Smooth muscle cell (in vitro differentiated cells): ENCODE measurements at regions not wholly inside any gene's neighbourhood (a gene's known extent, or its start where the extent isn't known, plus 50 kb on each side); places are given as distances from the start of the nearest gene placed in this dataset.

Experiments used
- DNase-seq: peaks from one replicate; lab custom pipeline; 2025; ENCODE audit not compliant: unreplicated experiment; lab: John Stamatoyannopoulos, UW
- H2AFZ ChIP-seq: fragments of 200-600 bp; sonication (generic); 2 replicates; pipeline ENCODE4 v1.6.0; 2016; ENCODE audit warnings: antibody characterized with exemption, low read depth, mild to moderate bottlenecking
- H3F3A ChIP-seq: fragments of 200-600 bp; sonication (generic); 2 replicates; pipeline ENCODE4 v1.6.0; 2017; ENCODE audit warnings: antibody characterized with exemption, low read depth
- H3K27ac ChIP-seq: fragments of 200-600 bp; sonication (generic); 2 replicates; pipeline ENCODE4 v1.5.1; 2016; ENCODE audit warnings: low read depth, mild to moderate bottlenecking
- H3K27me3 ChIP-seq: fragments of 200-600 bp; sonication (generic); 2 replicates; pipeline ENCODE4 v1.6.1; 2016; ENCODE audit warnings: low read depth, mild to moderate bottlenecking
- H3K36me3 ChIP-seq: fragments of 200-600 bp; sonication (generic); 2 replicates; pipeline ENCODE4 v1.5.1; 2016; ENCODE audit warnings: low read depth
- H3K4me1 ChIP-seq: fragments of 200-600 bp; sonication (generic); 2 replicates; pipeline ENCODE4 v1.5.1; 2016; ENCODE audit warnings: low read depth
- H3K4me2 ChIP-seq: fragments of 200-600 bp; sonication (generic); 2 replicates; pipeline ENCODE4 v1.6.0; 2016; ENCODE audit warnings: mild to moderate bottlenecking
- H3K4me3 ChIP-seq: fragments of 200-600 bp; sonication (generic); 2 replicates; pipeline ENCODE4 v1.5.1; 2016; ENCODE audit warnings: mild to moderate bottlenecking
- H3K79me2 ChIP-seq: fragments of 200-600 bp; sonication (generic); 2 replicates; pipeline ENCODE4 v1.6.0; 2016; ENCODE audit warnings: low read depth, mild to moderate bottlenecking
- H3K9ac ChIP-seq: fragments of 200-600 bp; sonication (generic); 2 replicates; pipeline ENCODE4 v1.6.0; 2016; ENCODE audit warnings: low read depth
- H3K9me3 ChIP-seq: fragments of 200-600 bp; sonication (generic); replicated peaks from 2 replicates; pipeline ENCODE4 v1.5.1; 2016; ENCODE audit warnings: low read depth
- H4K20me1 ChIP-seq: fragments of 200-600 bp; sonication (generic); 2 replicates; pipeline ENCODE4 v1.6.0; 2016; ENCODE audit warnings: low read depth
- CTCF ChIP-seq: fragments of 200-600 bp; sonication (generic); IDR thresholded peaks from 2 replicates; pipeline ENCODE4 v1.5.1; 2017; ENCODE audit warnings: borderline replicate concordance, mild to moderate bottlenecking, antibody characterized with exemption; ENCODE audit not compliant: insufficient read depth, poor library complexity, severe bottlenecking
- WGBS: methylation state at CpG from one replicate; pipeline ENCODE4 v1.1.7; 2016; ENCODE audit warnings: low lambda C conversion rate; 5-methylcytosine and 5-hydroxymethylcytosine counted together

GRCh38 chr1:234833118-234833517 lies 223.1 kb upstream of the IRF2BP2 start:
- Histone ChIP-seq H3K79me2 (no peaks in the 10 kb centered on the region), H3K9me3 (no peaks in the 10 kb centered on the region), H3K4me2 (no peak overlapping the region), H3K27me3 (no peaks in the 10 kb centered on the region), H2AFZ (no peak overlapping the region), H4K20me1 (no peaks in the 10 kb centered on the region), H3K4me1 (no peaks in the 10 kb centered on the region), H3K4me3 (no peak overlapping the region), H3K36me3 (no peaks in the 10 kb centered on the region), H3F3A (no peaks in the 10 kb centered on the region), H3K27ac (no peak overlapping the region), H3K9ac (no peak overlapping the region)
- TF ChIP-seq CTCF: no peak
- WGBS: 94% methylated on average over 4 of the region's 4 CpGs
- DNase-seq: no peak

- Histone ChIP-seq H3K4me3 (no peak overlapping the region), H3K4me1 (no peaks in the 10 kb centered on the region), H3K9ac (no peak overlapping the region), H3K27ac (no peak overlapping the region), H3K36me3 (no peaks in the 10 kb centered on the region), H3K79me2 (no peaks in the 10 kb centered on the region), H3K27me3 (no peaks in the 10 kb centered on the region), H3K4me2 (no peak overlapping the region), H2AFZ (no peak overlapping the region), H4K20me1 (no peaks in the 10 kb centered on the region), H3K9me3 (no peaks in the 10 kb centered on the region), H3F3A (no peaks in the 10 kb centered on the region)
- WGBS: 91% methylated on average over 7 of the region's 7 CpGs
- TF ChIP-seq CTCF: no peak
- DNase-seq: no peak
Measured at GRCh38 chr1:234827656-234828055, 217.7 kb upstream of the IRF2BP2 start.

- H3K27me3 ChIP-seq: no peaks in the 10 kb centered on the region
- H3K4me3 ChIP-seq: no peak overlapping the region
- no peaks in the 10 kb centered on the region for H3K4me1 ChIP-seq
- no peak overlapping the region for H3K27ac ChIP-seq
- H3K9ac ChIP-seq: no peak overlapping the region
- no peak for DNase-seq
- no peak overlapping the region for H2AFZ ChIP-seq
- WGBS: 88% methylated on average over 1 of the region's 1 CpG
- no peaks in the 10 kb centered on the region for H4K20me1 ChIP-seq
- H3K36me3 ChIP-seq: no peaks in the 10 kb centered on the region
- no peak for TF ChIP-seq CTCF
- no peaks in the 10 kb centered on the region for H3K79me2 ChIP-seq
- no peak overlapping the region for H3K4me2 ChIP-seq
- H3K9me3 ChIP-seq: no peaks in the 10 kb centered on the region
- H3F3A ChIP-seq: no peaks in the 10 kb centered on the region
Measured at GRCh38 chr1:234827181-234827580, 217.2 kb upstream of the IRF2BP2 start.

GRCh38 chr1:234826352-234826751 lies 216.4 kb upstream of the IRF2BP2 start:
- Histone ChIP-seq H2AFZ (no peak overlapping the region), H3K36me3 (no peaks in the 10 kb centered on the region), H4K20me1 (no peaks in the 10 kb centered on the region), H3K27ac (no peak overlapping the region), H3K4me2 (no peak overlapping the region), H3K79me2 (no peaks in the 10 kb centered on the region), H3K9me3 (no peaks in the 10 kb centered on the region), H3K4me1 (no peaks in the 10 kb centered on the region), H3K4me3 (no peak overlapping the region), H3K27me3 (no peaks in the 10 kb centered on the region), H3K9ac (no peak overlapping the region), H3F3A (no peaks in the 10 kb centered on the region)
- TF ChIP-seq CTCF: no peak
- WGBS: 97% methylated on average over 7 of the region's 7 CpGs
- no peak for DNase-seq
